ENCODE measurements at regions not wholly inside any gene's neighbourhood (a gene's known extent, or its start where the extent isn't known, plus 50 kb on each side); places are given as distances from the start of the nearest gene placed in this dataset.
A peak's percentile ranks its signal among the peaks of the same experiment; 100 is the strongest.

GRCh38 chr5:180437336-180437735, 56.8 kb upstream of the CNOT6 start:
- ChIA-PET POLR2A (ENCODE audit: low non-redundant PET) (no interaction called here), CTCF (no interaction called here)
- no peak for TF ChIP-seq CTCF (conservative IDR thresholded peaks at IDR 0.05; ENCODE audit: low read depth)
- H3K27ac ChIP-seq: no peak overlapping the region
- DNase-seq (ENCODE audit: low spot score): no peak

- DNase-seq (ENCODE audit: low spot score): no peak
- POLR2A ChIA-PET (ENCODE audit: low non-redundant PET): no interaction called here
- CTCF ChIA-PET: interaction anchor here (0.7 to 1.4 kb wide), 2 partner anchors 27 to 110 kb away, joined by 3 to 4 read pairs; no protein-coding TSS in a partner anchor
- peak overlapping the region; percentile 2; the same call in 1 of the 2 replicates for H3K27ac ChIP-seq
- TF ChIP-seq CTCF (conservative IDR thresholded peaks at IDR 0.05; ENCODE audit: low read depth): no peak
These were observed 55.1 kb upstream of the CNOT6 start for GRCh38 chr5:180438785-180439780.

- no peak overlapping the region for H3K27ac ChIP-seq
- CTCF ChIA-PET: interaction anchor here (0.7 kb wide), 1 partner anchor 14 kb away, joined by 3 read pairs; no protein-coding TSS in a partner anchor
- no peak for DNase-seq (ENCODE audit: low spot score)
- no peak for TF ChIP-seq CTCF (conservative IDR thresholded peaks at IDR 0.05; ENCODE audit: low read depth)
- POLR2A ChIA-PET (ENCODE audit: low non-redundant PET): no interaction called here
These were observed 54.0 kb upstream of the CNOT6 start for GRCh38 chr5:180439911-180440769.

- no peak for TF ChIP-seq CTCF (conservative IDR thresholded peaks at IDR 0.05; ENCODE audit: low read depth)
- CTCF ChIA-PET: interaction anchor here (0.6 to 1.2 kb wide), 3 partner anchors 113 to 602 kb away, joined by 3 to 5 read pairs (median 3); no protein-coding TSS in a partner anchor
- POLR2A ChIA-PET (ENCODE audit: low non-redundant PET): no interaction called here
- peak; percentile 44 for DNase-seq (ENCODE audit: low spot score)
- H3K27ac ChIP-seq: peak overlapping the region; percentile 77
These were observed 52.6 kb upstream of the CNOT6 start for GRCh38 chr5:180441564-180442051.
